ENCODE measurements at regions not wholly inside any gene's neighbourhood (a gene's known extent, or its start where the extent isn't known, plus 50 kb on each side); places are given as distances from the start of the nearest gene placed in this dataset.

- no peaks in the 10 kb centered on the region for H3K9me3 ChIP-seq
- intact Hi-C loops (cut with DNase I; ENCODE audit: low total_unique reads) = no loop called here
- peaks cover 0 to 34% (median 0%) of the 10 kb centered on the region in 7 donors for H3K27me3 ChIP-seq (replicated peaks in 1 of 7)
- H3K4me1 ChIP-seq = no peaks in the 10 kb centered on the region
- H3K36me3 ChIP-seq = no peaks in the 10 kb centered on the region
- 10 to 19% (median 14%) methylated on average over 1 of the region's 1 CpG for WGBS, 5 donors
- no peak overlapping the region for H3K4me3 ChIP-seq
- no peak overlapping the region for H3K27ac ChIP-seq
- DNase-seq = no peak
- no peak for TF ChIP-seq CTCF (IDR thresholded peaks at IDR 0.05 in 8 of 11, conservative IDR thresholded peaks at IDR 0.05 in 3 of 11)
- no peak for TF ChIP-seq POLR2A (IDR thresholded peaks at IDR 0.05)
- no peak for TF ChIP-seq POLR2AphosphoS5 (IDR thresholded peaks at IDR 0.05)
These were observed 81.5 kb upstream of the NTRK3 start for GRCh38 chr15:88337993-88338392.

GRCh38 chr15:88335074-88335473, 78.5 kb upstream of the NTRK3 start:
- H3K27ac ChIP-seq = no peak overlapping the region
- TF ChIP-seq POLR2AphosphoS5 (IDR thresholded peaks at IDR 0.05) (no peak), POLR2A (IDR thresholded peaks at IDR 0.05) (no peak), CTCF (IDR thresholded peaks at IDR 0.05 in 8 of 11, conservative IDR thresholded peaks at IDR 0.05 in 3 of 11) (no peak)
- WGBS, 5 donors = 81 to 100% (median 90%) methylated on average over 1 of the region's 1 CpG
- no peak for DNase-seq
- intact Hi-C loops (cut with DNase I; ENCODE audit: low total_unique reads) = no loop called here
- H3K4me3 ChIP-seq = no peak overlapping the region
- no peaks in the 10 kb centered on the region for H3K9me3 ChIP-seq
- peaks cover 0 to 49% (median 0%) of the 10 kb centered on the region in 7 donors for H3K27me3 ChIP-seq (replicated peaks in 1 of 7)
- no peaks in the 10 kb centered on the region for H3K36me3 ChIP-seq
- H3K4me1 ChIP-seq = no peaks in the 10 kb centered on the region

- intact Hi-C loops (cut with DNase I; ENCODE audit: low total_unique reads) = no loop called here
- no peak for TF ChIP-seq POLR2AphosphoS5 (IDR thresholded peaks at IDR 0.05)
- no peak for TF ChIP-seq CTCF (IDR thresholded peaks at IDR 0.05 in 8 of 11, conservative IDR thresholded peaks at IDR 0.05 in 3 of 11)
- TF ChIP-seq POLR2A (IDR thresholded peaks at IDR 0.05) = no peak
- WGBS, 5 donors = 50 to 77% (median 66%) methylated on average over 4 of the region's 4 CpGs
- Histone ChIP-seq H3K27ac (no peak overlapping the region), H3K4me3 (no peak overlapping the region), H3K9me3 (no peaks in the 10 kb centered on the region), H3K27me3 (replicated peaks in 1 of 7) (peaks cover 0 to 48% (median 0%) of the 10 kb centered on the region in 7 donors), H3K4me1 (no peaks in the 10 kb centered on the region), H3K36me3 (no peaks in the 10 kb centered on the region)
- no peak for DNase-seq
These were observed 77.9 kb upstream of the NTRK3 start for GRCh38 chr15:88334436-88334835.

- no peak for DNase-seq
- WGBS, 5 donors = 11 to 21% (median 14%) methylated on average over 8 of the region's 8 CpGs
- H3K9me3 ChIP-seq = no peaks in the 10 kb centered on the region
- H3K4me1 ChIP-seq = no peaks in the 10 kb centered on the region
- no peak overlapping the region for H3K27ac ChIP-seq
- H3K27me3 ChIP-seq (replicated peaks in 1 of 7) = peaks cover 0 to 56% (median 0%) of the 10 kb centered on the region in 7 donors
- H3K4me3 ChIP-seq = no peak overlapping the region
- no peaks in the 10 kb centered on the region for H3K36me3 ChIP-seq
- no peak for TF ChIP-seq POLR2AphosphoS5 (IDR thresholded peaks at IDR 0.05)
- peak in 4 of 11 experiments; percentile 25 to 39 (median 34) for TF ChIP-seq CTCF (IDR thresholded peaks at IDR 0.05 in 8 of 11, conservative IDR thresholded peaks at IDR 0.05 in 3 of 11)
- TF ChIP-seq POLR2A (IDR thresholded peaks at IDR 0.05) = no peak
- intact Hi-C loops (cut with DNase I; ENCODE audit: low total_unique reads) = no loop called here
These were observed 74.8 kb upstream of the NTRK3 start for GRCh38 chr15:88331291-88331690.
